NT2/D1 (cell line): ENCODE measurements at regions not wholly inside any gene's neighbourhood (a gene's known extent, or its start where the extent isn't known, plus 50 kb on each side); places are given as distances from the start of the nearest gene placed in this dataset.
"Not testable (repeated sequence)": the region's sequence is repeated elsewhere in the genome, so short reads cannot be mapped to it uniquely, and the experiment has no call there.

Experiments used
- DNase-seq: peaks from one replicate; pipeline ENCODE4 v3.0.0-alpha.2; 2011; ENCODE audit warnings: low read depth, low spot score
- H3K27me3 ChIP-seq: 2 replicates; pipeline ENCODE4 v1.6.0; 2011; ENCODE audit warnings: mild to moderate bottlenecking; ENCODE audit not compliant: insufficient read length, insufficient read depth
- H3K36me3 ChIP-seq: 2 replicates; pipeline ENCODE4 v1.6.1; 2011; ENCODE audit warnings: mild to moderate bottlenecking, low read length, mixed read lengths; ENCODE audit not compliant: insufficient read depth, insufficient read length
- H3K4me1 ChIP-seq: 2 replicates; pipeline ENCODE4 v1.5.1; 2011; ENCODE audit not compliant: insufficient read depth, insufficient read length
- H3K4me3 ChIP-seq: 2 replicates; pipeline ENCODE4 v1.5.1; 2011; ENCODE audit warnings: low read depth; ENCODE audit not compliant: insufficient read length
- H3K9ac ChIP-seq: 2 replicates; pipeline ENCODE4 v1.6.0; 2011; ENCODE audit warnings: low read depth; ENCODE audit not compliant: insufficient read length
- H3K9me3 ChIP-seq: 2 replicates; pipeline ENCODE4 v1.5.1; 2011; ENCODE audit warnings: mild to moderate bottlenecking, low read length; ENCODE audit not compliant: insufficient read depth
- SUZ12 ChIP-seq: IDR thresholded peaks from 2 replicates; pipeline ENCODE4 v1.6.1; 2011; ENCODE audit not compliant: insufficient read length, insufficient read depth; ENCODE audit errors: extremely low read depth
- YY1 ChIP-seq: IDR thresholded peaks from 2 replicates; pipeline ENCODE4 v1.6.1; 2011; ENCODE audit not compliant: insufficient read length, insufficient read depth
- ZNF274 ChIP-seq: IDR thresholded peaks from 2 replicates; pipeline ENCODE4 v1.6.1; 2011; ENCODE audit warnings: mild to moderate bottlenecking, low read depth, low read length

GRCh38 chr1:94298861-94299260, 61.5 kb upstream of the ARHGAP29 start:
- no peaks in the 10 kb centered on the region for H3K36me3 ChIP-seq
- DNase-seq: no peak
- no peak overlapping the region for H3K9ac ChIP-seq
- no peaks in the 10 kb centered on the region for H3K4me1 ChIP-seq
- no peaks in the 10 kb centered on the region for H3K27me3 ChIP-seq
- TF ChIP-seq ZNF274 (no peak), SUZ12 (no peak), YY1 (no peak)
- 0 out of 2 replicates have a peak, but pooled peaks cover 3% of the 10 kb centered on the region for H3K9me3 ChIP-seq
- H3K4me3 ChIP-seq: no peak overlapping the region

GRCh38 chr1:94296018-94296417, 58.6 kb upstream of the ARHGAP29 start:
- Histone ChIP-seq H3K27me3 (no peaks in the 10 kb centered on the region), H3K4me3 (no peak overlapping the region), H3K4me1 (peaks cover 2% of the 10 kb centered on the region), H3K36me3 (no peaks in the 10 kb centered on the region), H3K9ac (no peak overlapping the region), H3K9me3 (0 out of 2 replicates have a peak, but pooled peaks cover 3% of the 10 kb centered on the region)
- DNase-seq: no peak
- TF ChIP-seq YY1 (no peak), SUZ12 (no peak), ZNF274 (no peak)

GRCh38 chr1:94292978-94293377, 55.6 kb upstream of the ARHGAP29 start:
- not testable (repeated sequence) for H3K4me3 ChIP-seq, H3K27me3 ChIP-seq, H3K9ac ChIP-seq, H3K9me3 ChIP-seq, DNase-seq, H3K4me1 ChIP-seq, H3K36me3 ChIP-seq

GRCh38 chr1:94289244-94289643, 51.9 kb upstream of the ARHGAP29 start:
- H3K27me3 ChIP-seq, H3K4me1 ChIP-seq, H3K9me3 ChIP-seq, H3K4me3 ChIP-seq, DNase-seq, H3K9ac ChIP-seq, H3K36me3 ChIP-seq: not testable (repeated sequence)
